ENCODE measurements at regions not wholly inside any gene's neighbourhood (a gene's known extent, or its start where the extent isn't known, plus 50 kb on each side); places are given as distances from the start of the nearest gene placed in this dataset.
"Not testable (repeated sequence)": the region's sequence is repeated elsewhere in the genome, so short reads cannot be mapped to it uniquely, and the experiment has no call there.

DNA sequence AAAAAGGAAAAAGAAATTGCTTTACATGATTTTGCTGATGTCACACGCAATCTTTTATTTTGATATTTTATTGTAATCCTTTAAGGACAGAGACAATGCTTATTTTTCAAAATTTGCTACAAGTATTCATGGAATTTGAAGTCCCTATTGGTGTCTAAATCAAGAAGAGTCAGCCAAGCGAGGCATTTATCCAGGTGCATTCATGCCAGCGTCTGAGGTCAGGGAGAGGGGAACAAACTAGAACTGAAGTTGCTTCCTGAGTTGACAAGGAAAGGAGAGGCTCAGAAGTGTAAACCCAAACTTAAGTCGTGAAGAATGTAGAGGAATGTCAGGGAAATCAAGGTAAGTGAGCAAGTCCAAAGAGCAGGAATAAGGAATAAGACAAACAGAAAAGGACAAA is 83.0 kb upstream of the GNAQ start:
- intact Hi-C loops (cut with micrococcal nuclease), result loop anchor here (10.0 kb wide), 1 partner anchor 210 kb away; no protein-coding TSS in a partner anchor

DNA sequence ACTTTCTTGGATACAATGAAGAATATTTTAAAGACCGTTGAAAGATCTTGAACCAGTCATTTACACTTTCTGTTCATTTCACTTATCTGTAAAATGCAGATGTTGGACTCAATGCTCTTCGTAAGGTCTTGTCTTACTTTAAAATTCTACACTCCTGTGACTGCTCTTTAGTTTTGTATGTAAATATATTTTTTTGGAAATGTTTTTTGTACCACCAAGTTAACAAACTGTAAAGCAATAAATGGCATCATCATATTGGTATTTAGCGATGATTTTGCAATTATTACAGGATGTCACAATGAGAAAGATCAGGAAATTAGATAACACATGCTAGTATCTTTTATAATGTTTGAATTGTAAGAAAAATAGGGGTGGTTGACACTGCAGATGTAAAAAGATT is 80.8 kb upstream of the GNAQ start:
- Mint-ChIP-seq H3K4me3 (ENCODE audit: low read depth) (no peak overlapping the region), H3K9me3 (peaks cover 24% of the 10 kb centered on the region), H3K27me3 (ENCODE audit: low read depth) (no peaks in the 10 kb centered on the region), H3K4me1 (ENCODE audit: low read depth) (peaks cover 26% of the 10 kb centered on the region), H3K36me3 (ENCODE audit: low read depth) (peaks cover 23% of the 10 kb centered on the region), H3K27ac (no peak overlapping the region)
- DNase-seq (ENCODE audit: low spot score), result no peak
- intact Hi-C loops (cut with micrococcal nuclease), result loop anchor here (10.0 kb wide), 1 partner anchor 208 kb away; no protein-coding TSS in a partner anchor

More for the DNA sequence above, 83.0 kb upstream of the GNAQ start:
- Mint-ChIP-seq H3K36me3 (ENCODE audit: low read depth) (peaks cover 12% of the 10 kb centered on the region), H3K27ac (no peak overlapping the region), H3K9me3 (peaks cover 10% of the 10 kb centered on the region), H3K4me1 (ENCODE audit: low read depth) (peaks cover 41% of the 10 kb centered on the region), H3K27me3 (ENCODE audit: low read depth) (no peaks in the 10 kb centered on the region), H3K4me3 (ENCODE audit: low read depth) (no peak overlapping the region)
- no peak for DNase-seq (ENCODE audit: low spot score)

DNA sequence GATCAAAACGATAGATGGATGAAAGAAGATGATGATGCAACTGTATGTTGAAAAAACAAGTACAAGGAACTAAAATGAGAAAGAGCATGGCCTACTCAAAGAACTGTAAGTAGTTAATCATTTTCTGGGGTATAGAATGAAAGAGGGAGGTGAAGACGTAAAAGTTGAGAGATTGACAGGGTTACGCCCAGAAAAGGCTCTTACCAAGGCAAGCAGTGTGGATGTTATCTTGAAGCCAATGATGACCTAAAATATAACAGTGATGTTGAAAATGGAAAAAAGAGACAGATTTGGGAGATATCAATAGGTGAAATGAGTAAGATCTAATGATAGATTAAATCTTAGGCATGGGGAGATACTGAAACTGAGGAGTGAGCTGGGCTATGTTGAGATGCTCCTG is 80.4 kb upstream of the GNAQ start:
- intact Hi-C loops (cut with micrococcal nuclease), result loop anchor here (10.0 kb wide), 1 partner anchor 207 kb away; no protein-coding TSS in a partner anchor
- H3K9me3 Mint-ChIP-seq, result peaks cover 28% of the 10 kb centered on the region
- no peak overlapping the region for H3K4me3 Mint-ChIP-seq (ENCODE audit: low read depth)
- no peak overlapping the region for H3K27ac Mint-ChIP-seq
- H3K27me3 Mint-ChIP-seq (ENCODE audit: low read depth), result no peaks in the 10 kb centered on the region
- peaks cover 27% of the 10 kb centered on the region for H3K4me1 Mint-ChIP-seq (ENCODE audit: low read depth)
- peaks cover 24% of the 10 kb centered on the region for H3K36me3 Mint-ChIP-seq (ENCODE audit: low read depth)
- DNase-seq (ENCODE audit: low spot score), result no peak

DNA sequence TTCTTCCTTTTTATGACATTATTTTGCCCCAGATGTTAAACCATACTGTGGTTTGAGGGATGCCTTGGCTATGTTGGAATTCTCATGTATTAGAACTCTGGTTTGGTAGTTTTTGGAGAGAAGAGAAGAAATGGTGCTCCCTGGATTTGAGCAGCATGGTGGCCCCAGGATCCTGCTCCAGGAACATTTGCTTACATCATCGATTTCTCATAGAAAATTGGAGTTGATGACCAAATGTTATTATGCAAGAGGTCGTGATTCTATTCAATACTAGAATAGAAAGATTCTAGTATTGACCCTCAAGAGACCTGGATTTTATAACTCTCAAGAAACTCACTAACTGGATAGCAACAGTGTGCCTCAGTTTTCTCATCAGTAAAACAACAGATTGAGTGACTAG is 77.5 kb upstream of the GNAQ start:
- intact Hi-C loops (cut with micrococcal nuclease), result no loop called here
- Mint-ChIP-seq H3K27me3 (ENCODE audit: low read depth) (no peaks in the 10 kb centered on the region), H3K36me3 (ENCODE audit: low read depth) (peaks cover 36% of the 10 kb centered on the region), H3K9me3 (peaks cover 45% of the 10 kb centered on the region), H3K4me3 (ENCODE audit: low read depth) (no peak overlapping the region), H3K27ac (no peak overlapping the region), H3K4me1 (ENCODE audit: low read depth) (peaks cover 42% of the 10 kb centered on the region)
- no peak for DNase-seq (ENCODE audit: low spot score)

DNA sequence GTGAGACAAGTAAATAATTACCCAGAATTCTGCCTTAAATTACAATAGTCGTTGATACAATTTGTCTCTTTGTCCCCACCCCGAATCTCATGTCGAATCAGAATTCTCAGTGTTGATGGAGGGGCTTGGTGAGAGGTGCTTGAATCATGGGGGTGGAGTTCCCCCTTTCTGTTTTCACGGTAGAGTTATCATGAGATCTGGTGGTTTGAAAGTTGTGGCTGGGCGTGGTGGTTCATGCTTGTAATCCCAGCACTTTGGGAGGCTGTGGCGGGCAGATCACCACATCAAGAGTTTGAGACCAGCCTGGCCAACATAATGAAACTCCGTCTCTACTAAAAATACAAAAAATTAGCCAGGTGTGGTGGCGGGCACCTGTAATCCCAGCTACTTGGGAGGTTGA is 75.0 kb upstream of the GNAQ start:
- H3K4me3 Mint-ChIP-seq (ENCODE audit: low read depth); H3K27ac Mint-ChIP-seq: not testable (repeated sequence)
- peak; percentile 28 for DNase-seq (ENCODE audit: low spot score)

DNA sequence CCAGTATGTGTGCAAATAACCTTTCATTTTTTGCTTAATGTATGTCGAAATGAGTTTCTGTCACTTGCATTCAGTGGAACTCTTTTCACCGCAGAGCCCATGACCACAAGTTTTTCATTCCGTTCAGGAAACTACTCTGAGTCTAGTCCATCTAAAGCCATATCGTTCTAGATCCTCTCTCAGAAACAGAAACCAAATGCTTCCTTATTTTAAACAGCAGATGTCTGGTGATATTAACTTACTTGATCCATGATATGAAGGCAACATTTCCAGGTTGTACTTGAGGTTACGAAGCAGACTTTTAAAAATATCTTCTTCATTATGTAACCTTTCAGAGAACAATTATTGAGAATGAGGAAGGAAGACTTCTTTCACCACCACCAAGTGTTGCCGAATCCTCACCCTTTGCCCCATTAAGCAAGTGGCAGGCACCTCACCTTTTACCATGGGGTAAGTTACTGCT is 72.4 kb upstream of the GNAQ start:
- peaks cover 26% of the 10 kb centered on the region for H3K36me3 Mint-ChIP-seq (ENCODE audit: low read depth)
- no peaks in the 10 kb centered on the region for H3K27me3 Mint-ChIP-seq (ENCODE audit: low read depth)
- no peak overlapping the region for H3K27ac Mint-ChIP-seq
- intact Hi-C loops (cut with micrococcal nuclease), result loop anchor here (1.0 to 2.0 kb wide), 3 partner anchors 31 to 126 kb away; no protein-coding TSS in a partner anchor
- peaks cover 33% of the 10 kb centered on the region for H3K9me3 Mint-ChIP-seq
- peak; percentile 54 for DNase-seq (ENCODE audit: low spot score)
- peak overlapping the region; percentile 22 for H3K4me3 Mint-ChIP-seq (ENCODE audit: low read depth)
- H3K4me1 Mint-ChIP-seq (ENCODE audit: low read depth), result peaks cover 49% of the 10 kb centered on the region

More for the DNA sequence above, 75.0 kb upstream of the GNAQ start:
- intact Hi-C loops (cut with micrococcal nuclease), result loop anchor here (1.0 kb wide), 1 partner anchor 10 kb away; no protein-coding TSS in a partner anchor
- H3K27me3 Mint-ChIP-seq (ENCODE audit: low read depth), result not testable (repeated sequence)
- peaks cover 39% of the 10 kb centered on the region for H3K9me3 Mint-ChIP-seq
- peaks cover 44% of the 10 kb centered on the region for H3K4me1 Mint-ChIP-seq (ENCODE audit: low read depth)
- peaks cover 28% of the 10 kb centered on the region for H3K36me3 Mint-ChIP-seq (ENCODE audit: low read depth)

DNA sequence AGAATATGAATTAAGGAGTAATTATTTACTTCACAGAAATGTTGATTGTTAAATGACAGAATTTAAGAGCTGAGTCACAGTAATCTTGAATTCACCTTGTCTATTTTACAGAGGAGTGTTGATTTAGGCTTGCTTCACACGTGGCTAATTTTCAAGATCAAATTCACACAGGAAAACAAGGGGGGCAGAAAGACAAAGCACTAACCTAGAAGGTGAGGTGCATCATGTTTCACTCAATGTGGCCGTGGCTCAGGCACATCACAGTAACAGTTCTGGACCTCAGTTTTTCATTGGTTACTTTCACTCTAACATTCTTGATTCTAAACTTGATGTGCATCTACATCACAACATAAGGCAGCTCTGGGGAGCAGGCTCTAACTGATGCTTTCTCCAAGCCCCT is 69.6 kb upstream of the GNAQ start:
- Mint-ChIP-seq H3K36me3 (ENCODE audit: low read depth) (peaks cover 6% of the 10 kb centered on the region), H3K9me3 (peaks cover 14% of the 10 kb centered on the region), H3K4me1 (ENCODE audit: low read depth) (peaks cover 49% of the 10 kb centered on the region), H3K27me3 (ENCODE audit: low read depth) (peaks cover 1% of the 10 kb centered on the region), H3K27ac (no peak overlapping the region), H3K4me3 (ENCODE audit: low read depth) (no peak overlapping the region)
- intact Hi-C loops (cut with micrococcal nuclease), result no loop called here
- DNase-seq (ENCODE audit: low spot score), result no peak

DNA sequence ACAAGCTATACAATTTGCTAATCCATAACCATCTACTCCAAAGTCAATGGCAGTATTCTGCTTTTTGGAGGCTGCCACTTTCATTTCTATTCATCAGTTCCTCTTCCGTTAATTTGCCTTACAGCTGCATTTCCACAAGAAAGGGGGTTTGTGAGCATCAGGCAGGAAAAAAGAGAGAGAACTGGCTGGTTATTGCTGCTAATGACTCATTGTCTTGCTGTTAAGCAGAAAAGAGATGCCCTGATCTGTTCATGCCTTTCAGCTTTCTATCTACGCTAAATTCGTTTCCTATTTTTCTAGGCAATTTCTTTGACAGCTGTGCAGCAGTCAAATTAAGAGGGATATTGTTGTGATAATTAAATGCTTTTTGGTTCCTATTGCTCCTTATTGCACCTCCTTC is 65.9 kb upstream of the GNAQ start:
- Mint-ChIP-seq H3K4me1 (ENCODE audit: low read depth) (peaks cover 19% of the 10 kb centered on the region), H3K27me3 (ENCODE audit: low read depth) (peaks cover 1% of the 10 kb centered on the region), H3K4me3 (ENCODE audit: low read depth) (peak overlapping the region; percentile 41), H3K36me3 (ENCODE audit: low read depth) (no peaks in the 10 kb centered on the region), H3K9me3 (peaks cover 3% of the 10 kb centered on the region), H3K27ac (no peak overlapping the region)
- intact Hi-C loops (cut with micrococcal nuclease), result no loop called here
- DNase-seq (ENCODE audit: low spot score), result no peak

DNA sequence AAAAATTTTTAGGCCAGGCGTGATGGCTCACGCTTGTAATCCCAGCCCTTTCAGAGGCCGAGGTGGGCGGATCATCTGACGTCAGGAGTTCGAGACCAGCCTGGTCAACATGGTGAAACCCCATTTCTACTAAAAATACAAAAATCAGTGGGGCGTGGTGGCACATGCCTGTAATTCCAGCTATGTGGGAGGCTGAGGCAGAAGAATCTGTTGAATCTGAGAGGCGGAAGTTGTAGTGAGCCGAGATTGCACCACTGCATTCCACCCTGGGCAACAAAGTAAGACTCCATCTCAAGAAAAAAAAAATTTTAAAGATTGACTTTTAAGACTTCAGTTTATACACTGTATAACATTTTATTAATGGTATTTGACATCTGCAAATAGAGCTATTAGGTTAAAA is 60.1 kb upstream of the GNAQ start:
- DNase-seq (ENCODE audit: low spot score), result no peak
- H3K4me3 Mint-ChIP-seq (ENCODE audit: low read depth), result no peak overlapping the region
- no peak overlapping the region for H3K27ac Mint-ChIP-seq
- H3K36me3 Mint-ChIP-seq (ENCODE audit: low read depth), result no peaks in the 10 kb centered on the region
- H3K4me1 Mint-ChIP-seq (ENCODE audit: low read depth), result no peaks in the 10 kb centered on the region
- intact Hi-C loops (cut with micrococcal nuclease), result no loop called here
- H3K9me3 Mint-ChIP-seq, result peaks cover 8% of the 10 kb centered on the region
- peaks cover 7% of the 10 kb centered on the region for H3K27me3 Mint-ChIP-seq (ENCODE audit: low read depth)

DNA sequence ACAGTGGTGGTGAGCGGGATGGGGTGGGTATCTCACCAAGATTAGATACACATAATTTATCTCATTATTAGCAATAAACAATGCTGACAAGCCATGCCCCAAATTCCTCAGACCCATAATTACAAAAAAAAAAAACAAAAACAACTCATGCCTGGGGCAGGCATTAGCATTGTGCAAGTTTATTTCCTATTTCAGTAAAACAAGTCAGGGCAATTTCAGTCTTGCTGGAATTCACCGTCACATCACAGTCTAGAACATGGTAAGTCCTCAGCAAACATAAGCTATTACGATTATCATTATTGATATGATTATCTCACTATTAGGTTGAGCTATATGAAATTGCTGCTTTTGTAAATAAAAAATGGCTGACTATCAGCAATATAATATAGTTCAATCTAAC is 57.5 kb upstream of the GNAQ start:
- no peak overlapping the region for H3K4me3 Mint-ChIP-seq (ENCODE audit: low read depth)
- H3K4me1 Mint-ChIP-seq (ENCODE audit: low read depth), result no peaks in the 10 kb centered on the region
- DNase-seq (ENCODE audit: low spot score), result no peak
- intact Hi-C loops (cut with micrococcal nuclease), result no loop called here
- H3K27ac Mint-ChIP-seq, result no peak overlapping the region
- H3K36me3 Mint-ChIP-seq (ENCODE audit: low read depth), result peaks cover 6% of the 10 kb centered on the region
- peaks cover 15% of the 10 kb centered on the region for H3K9me3 Mint-ChIP-seq
- H3K27me3 Mint-ChIP-seq (ENCODE audit: low read depth), result peaks cover 23% of the 10 kb centered on the region

DNA sequence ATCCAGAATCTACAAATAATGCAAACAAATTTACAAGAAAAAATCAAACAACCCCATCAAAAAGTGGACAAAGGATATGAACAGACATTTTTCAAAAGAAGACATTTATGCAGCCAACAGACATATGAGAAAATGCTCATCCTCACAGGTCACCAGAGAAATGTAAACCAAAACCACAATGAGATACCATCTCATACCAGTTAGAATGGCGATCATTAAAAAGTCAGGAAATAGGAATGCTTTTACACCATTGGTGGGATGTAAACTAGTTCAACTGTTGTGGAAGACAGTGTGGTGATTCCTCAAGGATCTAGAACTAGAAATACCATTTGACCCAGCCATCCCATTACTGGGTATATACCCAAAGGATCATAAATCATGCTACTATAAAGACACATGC is 56.6 kb upstream of the GNAQ start:
- H3K36me3 Mint-ChIP-seq (ENCODE audit: low read depth); H3K27ac Mint-ChIP-seq; H3K4me3 Mint-ChIP-seq (ENCODE audit: low read depth); DNase-seq (ENCODE audit: low spot score); intact Hi-C loops (cut with micrococcal nuclease); H3K4me1 Mint-ChIP-seq (ENCODE audit: low read depth): not testable (repeated sequence)
- H3K9me3 Mint-ChIP-seq, result peaks cover 19% of the 10 kb centered on the region
- H3K27me3 Mint-ChIP-seq (ENCODE audit: low read depth), result peaks cover 23% of the 10 kb centered on the region

Data from activated T-helper 2 cell treated with anti-CD3 and anti-CD28 coated beads, Interferon-gamma antibody, Interleukin-2, Interleukin-4, amounts not matched to agents 10 μg/mL and 5 μg/mL and 100 μg/mL, durations not matched to agents 14 hours and 24 hours and 36 hours (primary cell).